Lower leg skin (tissue), 3 donors: ENCODE measurements at regions not wholly inside any gene's neighbourhood (a gene's known extent, or its start where the extent isn't known, plus 50 kb on each side); places are given as distances from the start of the nearest gene placed in this dataset.

Experiments used
- POLR2A ChIP-seq, 2 donors: fragments of 450-650 bp; IDR thresholded peaks; one replicate each; pipeline ENCODE4 v1.6.1; 2016 to 2017; ENCODE audit warnings: antibody characterized with exemption in 2 of 2, mild to moderate bottlenecking in 1 of 2, moderate library complexity in 1 of 2
- TF ChIP-seq, protein P1 (sequence below), 3 donors: fragments of 450-650 bp; IDR thresholded peaks; one replicate each; pipeline ENCODE4 v1.5.1; 2016; ENCODE audit warnings: antibody characterized with exemption in 3 of 3, mild to moderate bottlenecking in 3 of 3, moderate library complexity in 2 of 3

- TF ChIP-seq, protein P1, sequence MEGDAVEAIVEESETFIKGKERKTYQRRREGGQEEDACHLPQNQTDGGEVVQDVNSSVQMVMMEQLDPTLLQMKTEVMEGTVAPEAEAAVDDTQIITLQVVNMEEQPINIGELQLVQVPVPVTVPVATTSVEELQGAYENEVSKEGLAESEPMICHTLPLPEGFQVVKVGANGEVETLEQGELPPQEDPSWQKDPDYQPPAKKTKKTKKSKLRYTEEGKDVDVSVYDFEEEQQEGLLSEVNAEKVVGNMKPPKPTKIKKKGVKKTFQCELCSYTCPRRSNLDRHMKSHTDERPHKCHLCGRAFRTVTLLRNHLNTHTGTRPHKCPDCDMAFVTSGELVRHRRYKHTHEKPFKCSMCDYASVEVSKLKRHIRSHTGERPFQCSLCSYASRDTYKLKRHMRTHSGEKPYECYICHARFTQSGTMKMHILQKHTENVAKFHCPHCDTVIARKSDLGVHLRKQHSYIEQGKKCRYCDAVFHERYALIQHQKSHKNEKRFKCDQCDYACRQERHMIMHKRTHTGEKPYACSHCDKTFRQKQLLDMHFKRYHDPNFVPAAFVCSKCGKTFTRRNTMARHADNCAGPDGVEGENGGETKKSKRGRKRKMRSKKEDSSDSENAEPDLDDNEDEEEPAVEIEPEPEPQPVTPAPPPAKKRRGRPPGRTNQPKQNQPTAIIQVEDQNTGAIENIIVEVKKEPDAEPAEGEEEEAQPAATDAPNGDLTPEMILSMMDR (IDR thresholded peaks at IDR 0.05), result no peak
- no peak for TF ChIP-seq POLR2A (IDR thresholded peaks at IDR 0.05)
Measured at GRCh38 chr12:129966146-129966995, 62.5 kb upstream of the TMEM132D start.
